Prostate gland (tissue), 2 donors: ENCODE measurements at regions not wholly inside any gene's neighbourhood (a gene's known extent, or its start where the extent isn't known, plus 50 kb on each side); places are given as distances from the start of the nearest gene placed in this dataset.
"Not testable (repeated sequence)": the region's sequence is repeated elsewhere in the genome, so short reads cannot be mapped to it uniquely, and the experiment has no call there.

Experiments
- CTCF ChIP-seq, 4 experiments: fragments of 200-600 bp in 2 of 4; fragments of 450-650 bp in 2 of 4; sonication (generic) in 2 of 4; IDR thresholded peaks; 1 replicate in 3 of 4; 2 replicates in 1 of 4; pipeline ENCODE4 v1.5.1; 2016 to 2019; ENCODE audit warnings: antibody characterized with exemption in 4 of 4, mild to moderate bottlenecking in 2 of 4, moderate library complexity in 2 of 4
- POLR2A ChIP-seq: fragments of 450-650 bp; IDR thresholded peaks from one replicate; pipeline ENCODE4 v1.6.1; 2016; ENCODE audit warnings: antibody characterized with exemption, mild to moderate bottlenecking
- POLR2AphosphoS5 ChIP-seq: sonication (generic); formaldehyde crosslinking; IDR thresholded peaks from one replicate; pipeline ENCODE4 v1.6.1; 2017; ENCODE audit warnings: antibody characterized with exemption

GRCh38 chr2:77900211-77900610 lies 378.0 kb upstream of the LRRTM4 start:
- TF ChIP-seq CTCF (IDR thresholded peaks at IDR 0.05); POLR2AphosphoS5; POLR2A: not testable (repeated sequence)
